DND-41 (cell line): ENCODE measurements at regions not wholly inside any gene's neighbourhood (a gene's known extent, or its start where the extent isn't known, plus 50 kb on each side); places are given as distances from the start of the nearest gene placed in this dataset.

Experiments used
- EZH2 ChIP-seq: IDR thresholded peaks from 3 replicates; pipeline ENCODE4 v1.6.1; 2012; ENCODE audit warnings: borderline replicate concordance, low read depth, mild to moderate bottlenecking, moderate library complexity, low read length, inconsistent platforms; ENCODE audit not compliant: severe bottlenecking
- TF ChIP-seq, protein P1 (sequence below): IDR thresholded peaks from 2 replicates; pipeline ENCODE4 v1.5.1; 2012; ENCODE audit warnings: borderline replicate concordance, low read length, moderate library complexity, mild to moderate bottlenecking; ENCODE audit not compliant: poor library complexity, severe bottlenecking; ENCODE audit errors: extremely low read depth

DNA sequence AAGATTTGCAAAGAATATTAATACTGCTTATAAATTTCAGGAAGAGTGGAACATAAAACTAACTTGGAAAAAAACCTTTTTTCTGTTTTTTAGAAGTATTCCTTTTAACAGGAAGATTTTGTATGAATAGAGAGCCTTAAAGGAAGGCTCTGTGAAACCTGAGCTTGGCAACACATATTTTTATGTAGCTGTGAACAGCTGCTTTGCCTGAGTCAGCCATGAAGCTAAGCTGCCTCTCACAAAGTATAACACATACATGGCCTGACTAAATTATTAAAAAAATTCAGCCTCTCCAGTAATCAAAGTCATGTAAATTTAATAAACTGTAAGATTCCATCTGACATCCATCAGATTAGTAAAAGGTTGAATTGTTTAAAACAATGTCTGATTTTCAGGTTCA is 547.5 kb downstream of the ELAVL2 start:
- TF ChIP-seq, protein P1, sequence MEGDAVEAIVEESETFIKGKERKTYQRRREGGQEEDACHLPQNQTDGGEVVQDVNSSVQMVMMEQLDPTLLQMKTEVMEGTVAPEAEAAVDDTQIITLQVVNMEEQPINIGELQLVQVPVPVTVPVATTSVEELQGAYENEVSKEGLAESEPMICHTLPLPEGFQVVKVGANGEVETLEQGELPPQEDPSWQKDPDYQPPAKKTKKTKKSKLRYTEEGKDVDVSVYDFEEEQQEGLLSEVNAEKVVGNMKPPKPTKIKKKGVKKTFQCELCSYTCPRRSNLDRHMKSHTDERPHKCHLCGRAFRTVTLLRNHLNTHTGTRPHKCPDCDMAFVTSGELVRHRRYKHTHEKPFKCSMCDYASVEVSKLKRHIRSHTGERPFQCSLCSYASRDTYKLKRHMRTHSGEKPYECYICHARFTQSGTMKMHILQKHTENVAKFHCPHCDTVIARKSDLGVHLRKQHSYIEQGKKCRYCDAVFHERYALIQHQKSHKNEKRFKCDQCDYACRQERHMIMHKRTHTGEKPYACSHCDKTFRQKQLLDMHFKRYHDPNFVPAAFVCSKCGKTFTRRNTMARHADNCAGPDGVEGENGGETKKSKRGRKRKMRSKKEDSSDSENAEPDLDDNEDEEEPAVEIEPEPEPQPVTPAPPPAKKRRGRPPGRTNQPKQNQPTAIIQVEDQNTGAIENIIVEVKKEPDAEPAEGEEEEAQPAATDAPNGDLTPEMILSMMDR = no peak
- TF ChIP-seq EZH2 = no peak
